Progenitor cell of endocrine pancreas (in vitro differentiated cells): ENCODE measurements at regions not wholly inside any gene's neighbourhood (a gene's known extent, or its start where the extent isn't known, plus 50 kb on each side); places are given as distances from the start of the nearest gene placed in this dataset.

Source experiments
- DNase-seq: peaks from one replicate; pipeline ENCODE4 v3.0.0; 2021; ENCODE audit warnings: low spot score; ENCODE audit not compliant: unreplicated experiment
- H3K27ac Mint-ChIP-seq: 2 replicates; pipeline ENCODE4 v1.8.0; 2021; ENCODE audit warnings: mild to moderate bottlenecking, moderate library complexity, mixed read lengths
- H3K27me3 Mint-ChIP-seq: 2 replicates; pipeline ENCODE4 v1.8.0; 2021; ENCODE audit warnings: mixed read lengths
- H3K36me3 Mint-ChIP-seq: 2 replicates; pipeline ENCODE4 v1.8.0; 2022; ENCODE audit warnings: mixed read lengths; ENCODE audit not compliant: insufficient read depth
- H3K4me1 Mint-ChIP-seq: 2 replicates; pipeline ENCODE4 v1.8.0; 2021; ENCODE audit warnings: low read depth, mixed read lengths
- H3K4me3 Mint-ChIP-seq: 2 replicates; pipeline ENCODE4 v1.8.0; 2021; ENCODE audit warnings: low read depth, mild to moderate bottlenecking, moderate library complexity, mixed read lengths
- H3K9me3 Mint-ChIP-seq: 2 replicates; pipeline ENCODE4 v1.8.0; 2021; ENCODE audit warnings: low read depth, mixed read lengths
- TF ChIP-seq, protein P1 (sequence below): fragments of 200-600 bp; sonication (generic); IDR thresholded peaks from one replicate; pipeline ENCODE4 v1.5.0; 2021; ENCODE audit warnings: antibody characterized with exemption, mild to moderate bottlenecking; ENCODE audit not compliant: unreplicated experiment

DNA sequence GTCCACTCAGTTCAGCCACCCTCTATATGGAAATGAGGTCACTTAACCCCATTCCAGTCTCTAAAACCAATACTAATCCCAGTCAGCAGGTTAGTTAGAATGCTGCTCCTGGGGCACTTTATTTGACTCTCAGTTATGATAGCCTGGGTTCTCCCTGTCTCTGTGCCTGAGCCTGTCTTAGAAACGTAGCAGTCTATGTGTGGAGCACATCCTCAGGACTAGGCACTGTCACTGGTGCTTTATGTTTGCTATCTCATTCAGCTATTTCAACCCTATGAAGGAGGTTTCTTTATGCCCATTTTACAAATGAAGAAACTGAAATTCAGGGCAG, 152.5 kb upstream of the PKDCC start:
- DNase-seq: no peak
- no peak overlapping the region for H3K27ac Mint-ChIP-seq
- peaks cover 13% of the 10 kb centered on the region for H3K4me1 Mint-ChIP-seq
- no peak overlapping the region for H3K4me3 Mint-ChIP-seq
- H3K9me3 Mint-ChIP-seq: no peaks in the 10 kb centered on the region
- no peaks in the 10 kb centered on the region for H3K36me3 Mint-ChIP-seq
- TF ChIP-seq, protein P1, sequence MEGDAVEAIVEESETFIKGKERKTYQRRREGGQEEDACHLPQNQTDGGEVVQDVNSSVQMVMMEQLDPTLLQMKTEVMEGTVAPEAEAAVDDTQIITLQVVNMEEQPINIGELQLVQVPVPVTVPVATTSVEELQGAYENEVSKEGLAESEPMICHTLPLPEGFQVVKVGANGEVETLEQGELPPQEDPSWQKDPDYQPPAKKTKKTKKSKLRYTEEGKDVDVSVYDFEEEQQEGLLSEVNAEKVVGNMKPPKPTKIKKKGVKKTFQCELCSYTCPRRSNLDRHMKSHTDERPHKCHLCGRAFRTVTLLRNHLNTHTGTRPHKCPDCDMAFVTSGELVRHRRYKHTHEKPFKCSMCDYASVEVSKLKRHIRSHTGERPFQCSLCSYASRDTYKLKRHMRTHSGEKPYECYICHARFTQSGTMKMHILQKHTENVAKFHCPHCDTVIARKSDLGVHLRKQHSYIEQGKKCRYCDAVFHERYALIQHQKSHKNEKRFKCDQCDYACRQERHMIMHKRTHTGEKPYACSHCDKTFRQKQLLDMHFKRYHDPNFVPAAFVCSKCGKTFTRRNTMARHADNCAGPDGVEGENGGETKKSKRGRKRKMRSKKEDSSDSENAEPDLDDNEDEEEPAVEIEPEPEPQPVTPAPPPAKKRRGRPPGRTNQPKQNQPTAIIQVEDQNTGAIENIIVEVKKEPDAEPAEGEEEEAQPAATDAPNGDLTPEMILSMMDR: no peak
- H3K27me3 Mint-ChIP-seq: no peaks in the 10 kb centered on the region

GRCh38 chr2:41896186-41896846, 151.5 kb upstream of the PKDCC start:
- H3K4me1 Mint-ChIP-seq: peaks cover 13% of the 10 kb centered on the region
- DNase-seq: no peak
- H3K27ac Mint-ChIP-seq: no peak overlapping the region
- TF ChIP-seq, protein P1: no peak
- H3K27me3 Mint-ChIP-seq: no peaks in the 10 kb centered on the region
- H3K9me3 Mint-ChIP-seq: no peaks in the 10 kb centered on the region
- no peaks in the 10 kb centered on the region for H3K36me3 Mint-ChIP-seq
- no peak overlapping the region for H3K4me3 Mint-ChIP-seq

GRCh38 chr2:41899189-41899588, 148.6 kb upstream of the PKDCC start:
- Mint-ChIP-seq H3K4me1 (peaks cover 14% of the 10 kb centered on the region), H3K27me3 (no peaks in the 10 kb centered on the region), H3K4me3 (no peak overlapping the region), H3K9me3 (no peaks in the 10 kb centered on the region), H3K27ac (no peak overlapping the region), H3K36me3 (no peaks in the 10 kb centered on the region)
- TF ChIP-seq, protein P1: no peak
- DNase-seq: no peak

DNA sequence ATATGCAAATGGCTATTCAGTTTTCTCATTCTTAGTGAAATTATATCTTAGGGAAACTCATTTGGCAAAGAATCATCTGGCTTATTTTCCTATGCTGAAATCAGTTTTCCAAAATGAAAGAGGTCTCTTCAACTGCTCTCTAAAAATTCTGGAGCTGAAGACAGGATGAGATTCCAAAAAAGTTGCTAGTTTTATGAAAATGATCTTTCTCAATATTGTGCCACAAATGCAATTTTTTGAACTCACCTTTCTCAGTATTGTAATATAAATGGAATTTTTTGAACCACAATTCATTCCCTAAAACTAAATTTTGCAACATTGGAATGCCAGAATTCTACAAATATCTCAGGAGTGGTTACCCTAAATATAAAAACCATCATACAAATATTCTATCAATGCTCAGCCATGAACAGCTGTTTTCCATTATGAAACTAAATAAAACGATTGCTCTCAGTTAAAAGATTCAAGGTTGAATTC, 147.7 kb upstream of the PKDCC start:
- no peaks in the 10 kb centered on the region for H3K36me3 Mint-ChIP-seq
- no peak for DNase-seq
- H3K4me3 Mint-ChIP-seq: no peak overlapping the region
- peaks cover 14% of the 10 kb centered on the region for H3K4me1 Mint-ChIP-seq
- no peaks in the 10 kb centered on the region for H3K27me3 Mint-ChIP-seq
- TF ChIP-seq, protein P1: no peak
- no peak overlapping the region for H3K27ac Mint-ChIP-seq
- H3K9me3 Mint-ChIP-seq: no peaks in the 10 kb centered on the region

GRCh38 chr2:41902897-41903296, 144.9 kb upstream of the PKDCC start:
- no peak overlapping the region for H3K4me3 Mint-ChIP-seq
- no peak for DNase-seq
- H3K4me1 Mint-ChIP-seq: peaks cover 25% of the 10 kb centered on the region
- no peak overlapping the region for H3K27ac Mint-ChIP-seq
- no peaks in the 10 kb centered on the region for H3K36me3 Mint-ChIP-seq
- H3K27me3 Mint-ChIP-seq: no peaks in the 10 kb centered on the region
- TF ChIP-seq, protein P1: no peak
- no peaks in the 10 kb centered on the region for H3K9me3 Mint-ChIP-seq
